ENCODE measurements at regions not wholly inside any gene's neighbourhood (a gene's known extent, or its start where the extent isn't known, plus 50 kb on each side); places are given as distances from the start of the nearest gene placed in this dataset.

DNA sequence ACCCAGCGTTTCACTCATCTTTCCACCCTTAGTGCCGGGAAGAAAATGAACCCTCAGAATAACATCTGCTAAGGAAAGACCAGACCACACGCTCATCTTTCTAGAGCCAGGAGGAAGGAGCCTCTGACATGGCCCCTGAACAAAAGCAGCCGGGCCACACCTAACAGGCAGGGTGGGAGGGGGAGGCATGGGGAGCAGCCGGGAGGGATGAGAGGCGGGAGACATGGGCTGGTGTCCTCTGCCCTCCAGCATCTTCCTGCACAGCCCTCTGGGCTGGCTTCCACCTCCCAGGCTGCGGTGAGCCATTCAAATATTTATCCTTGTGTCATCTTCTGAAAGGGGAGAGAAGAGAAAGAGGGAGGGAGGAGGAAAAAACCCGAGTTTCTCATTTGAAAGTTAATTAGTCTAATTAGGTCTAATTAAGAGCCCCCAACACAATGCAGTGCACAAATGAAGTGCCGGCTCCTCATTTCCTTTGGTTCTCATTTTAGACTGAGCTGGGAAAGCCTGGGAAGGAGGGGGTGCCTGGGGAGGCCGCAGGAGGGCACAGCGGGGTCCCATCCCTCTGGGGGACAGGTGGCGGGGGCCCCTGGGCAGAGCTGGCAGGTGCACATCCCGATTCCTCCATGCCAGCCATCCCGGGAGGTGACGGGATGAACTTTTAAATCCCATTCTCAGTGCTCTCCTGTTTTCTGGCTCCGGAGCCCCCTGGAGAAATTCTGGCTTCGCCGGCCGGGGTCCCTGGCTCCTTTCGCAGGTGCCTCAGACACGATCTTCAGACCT lies 90.5 kb downstream of the ENGASE start:
- DNase-seq = no peak

DNA sequence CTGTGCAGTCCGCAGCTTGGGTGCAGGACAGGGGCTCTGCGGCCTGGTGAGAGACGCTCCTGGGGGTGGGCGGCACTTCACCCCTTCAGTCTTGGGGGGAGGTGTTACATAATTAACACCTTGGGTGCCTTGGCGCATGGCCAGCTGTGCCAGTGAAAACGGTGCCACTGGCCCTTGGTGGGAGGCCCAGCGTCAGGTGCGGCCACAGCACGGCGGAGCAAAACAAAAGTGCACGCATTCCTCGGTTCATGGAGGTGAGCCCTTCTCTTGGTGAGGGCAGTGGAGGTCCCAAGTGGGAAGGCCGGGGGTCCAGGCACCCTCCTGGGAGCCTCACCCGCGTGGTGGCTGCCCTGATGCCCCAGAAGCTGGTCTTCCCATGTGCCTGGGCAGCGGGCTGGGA lies 89.8 kb downstream of the ENGASE start:
- DNase-seq = no peak

DNA sequence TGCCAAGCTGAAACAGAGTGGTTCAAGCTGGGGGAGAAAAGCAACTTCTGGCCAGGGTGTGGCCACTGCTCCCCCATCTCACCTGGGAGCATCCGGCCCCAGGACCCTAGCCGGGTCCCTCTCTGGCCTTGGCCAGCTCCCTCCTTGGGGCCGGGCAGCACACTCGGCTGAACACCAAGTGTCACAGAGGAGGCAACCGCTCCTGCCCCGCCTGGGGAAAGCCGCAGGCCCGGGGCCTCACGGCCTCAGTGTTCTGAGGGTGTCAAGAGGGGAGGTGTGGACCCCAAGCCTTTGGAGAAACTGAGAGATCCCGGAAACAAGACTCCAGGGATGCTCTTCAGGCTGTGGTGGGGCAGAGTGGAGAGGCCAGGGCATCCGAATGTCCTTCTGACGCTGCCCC lies 88.4 kb downstream of the ENGASE start:
- DNase-seq = no peak

DNA sequence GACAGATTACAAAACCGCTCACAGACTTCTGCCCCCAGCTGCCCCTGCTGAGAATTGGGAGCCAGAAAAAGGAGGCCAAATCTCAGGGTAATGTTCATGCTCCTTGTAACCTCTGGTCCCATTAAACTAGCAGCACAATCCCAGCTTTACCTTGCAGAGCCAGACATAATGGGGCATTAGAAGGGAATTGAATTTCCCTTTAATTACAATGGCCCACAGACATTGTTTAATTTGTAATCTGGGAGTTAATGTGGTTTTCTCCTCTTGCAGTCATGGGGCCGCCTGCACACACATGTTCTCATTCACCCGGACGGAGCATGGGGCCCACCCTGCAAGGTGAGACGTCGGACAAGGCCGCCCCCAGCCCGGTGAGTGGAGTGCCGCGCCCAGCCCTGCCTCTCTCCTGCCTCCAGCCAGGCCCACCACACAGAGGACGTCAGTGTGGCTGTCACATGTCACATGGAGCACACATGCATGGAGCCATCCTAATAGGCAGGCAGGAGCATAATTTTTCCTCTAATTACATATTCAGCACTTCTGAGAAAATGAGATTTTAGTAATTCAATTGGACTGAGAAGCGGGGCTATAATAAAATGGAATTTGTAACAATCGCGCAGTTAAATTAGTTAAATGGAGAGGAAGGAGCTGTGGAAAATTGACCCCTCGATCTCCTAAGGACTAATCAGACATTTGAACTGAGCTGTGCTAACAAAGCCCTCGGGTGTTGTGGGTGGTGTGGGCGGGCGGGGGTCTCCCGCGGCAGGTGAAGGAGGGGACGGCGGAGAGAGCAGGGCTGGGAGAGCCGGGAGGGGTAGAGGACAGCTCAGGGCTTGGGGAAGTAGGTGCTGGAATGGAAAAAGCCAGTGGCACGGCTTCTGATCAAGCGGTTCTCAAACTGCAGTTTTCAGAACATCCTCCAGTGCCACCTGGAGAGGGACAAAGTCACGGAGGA lies 87.7 kb downstream of the ENGASE start:
- no peak for DNase-seq

DNA sequence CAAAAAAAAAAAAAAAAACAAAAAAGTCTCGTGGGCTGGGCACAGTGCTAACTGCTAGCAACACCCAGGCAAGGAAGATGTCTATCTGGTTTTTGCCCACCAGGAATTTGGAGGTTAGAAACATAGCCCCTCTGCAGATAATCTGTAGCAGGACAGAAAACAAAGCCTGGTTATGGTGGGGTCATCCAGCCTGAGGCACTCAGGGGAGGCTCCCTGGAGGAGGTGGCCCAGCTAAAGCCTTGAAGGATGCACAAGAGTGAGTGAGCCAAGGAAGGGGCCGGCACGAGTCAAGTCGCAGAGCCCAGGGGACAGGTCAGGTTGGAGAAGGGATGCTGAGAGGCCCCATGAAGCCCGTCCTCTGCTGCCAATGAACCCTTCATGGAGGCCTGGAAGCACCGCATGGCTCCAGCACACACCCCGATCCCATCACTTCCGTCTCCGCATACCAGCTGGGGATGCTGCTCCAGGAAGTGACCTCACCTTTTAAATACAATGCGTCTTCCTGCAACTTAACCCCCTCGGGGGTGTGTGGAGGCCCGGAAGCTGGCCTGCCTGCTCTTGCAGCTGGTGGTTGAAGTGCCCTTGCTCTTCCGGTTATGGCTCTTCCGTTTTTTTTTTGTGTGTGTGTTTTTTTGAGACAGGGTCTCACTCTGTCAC lies 86.5 kb downstream of the ENGASE start:
- DNase-seq = peak; percentile 24

DNA sequence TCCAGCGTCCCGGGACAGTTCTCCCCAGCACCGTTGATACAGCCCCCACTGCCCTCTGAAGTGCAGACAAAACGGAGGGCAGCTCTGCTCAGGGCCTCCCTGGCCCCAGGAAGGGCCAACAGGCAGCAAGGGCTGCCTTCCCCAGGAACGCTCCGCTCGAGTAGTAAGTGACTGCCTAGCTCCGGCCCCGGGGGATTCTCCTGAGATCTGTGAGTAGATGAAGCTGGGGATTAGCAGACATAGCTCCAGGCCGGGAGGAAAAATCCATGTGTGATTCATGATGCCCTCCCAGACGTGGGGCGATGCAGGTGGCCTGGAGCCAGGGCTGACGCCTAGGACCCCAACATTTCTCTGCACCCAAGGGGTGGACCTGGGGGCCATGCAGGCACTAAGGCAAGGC lies 85.3 kb downstream of the ENGASE start:
- DNase-seq = no peak

DNA sequence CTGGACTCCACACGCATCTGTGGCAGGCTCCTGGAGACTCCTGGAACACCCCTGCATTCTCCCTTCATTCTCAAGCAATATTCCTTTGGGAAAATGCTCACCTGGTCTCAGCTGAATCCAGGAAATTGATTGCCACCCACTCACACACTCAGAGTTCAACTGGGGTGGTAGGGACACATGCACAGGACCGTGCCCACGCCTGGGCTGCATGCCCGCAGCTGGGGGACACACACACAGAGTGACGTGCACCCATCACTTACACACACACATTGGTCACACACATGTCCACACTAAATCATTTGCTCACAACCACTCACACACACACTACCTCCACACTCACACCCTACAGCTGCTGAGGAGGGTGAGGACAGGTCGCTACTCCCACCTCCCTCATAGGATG lies 84.8 kb downstream of the ENGASE start:
- DNase-seq = no peak

DNA sequence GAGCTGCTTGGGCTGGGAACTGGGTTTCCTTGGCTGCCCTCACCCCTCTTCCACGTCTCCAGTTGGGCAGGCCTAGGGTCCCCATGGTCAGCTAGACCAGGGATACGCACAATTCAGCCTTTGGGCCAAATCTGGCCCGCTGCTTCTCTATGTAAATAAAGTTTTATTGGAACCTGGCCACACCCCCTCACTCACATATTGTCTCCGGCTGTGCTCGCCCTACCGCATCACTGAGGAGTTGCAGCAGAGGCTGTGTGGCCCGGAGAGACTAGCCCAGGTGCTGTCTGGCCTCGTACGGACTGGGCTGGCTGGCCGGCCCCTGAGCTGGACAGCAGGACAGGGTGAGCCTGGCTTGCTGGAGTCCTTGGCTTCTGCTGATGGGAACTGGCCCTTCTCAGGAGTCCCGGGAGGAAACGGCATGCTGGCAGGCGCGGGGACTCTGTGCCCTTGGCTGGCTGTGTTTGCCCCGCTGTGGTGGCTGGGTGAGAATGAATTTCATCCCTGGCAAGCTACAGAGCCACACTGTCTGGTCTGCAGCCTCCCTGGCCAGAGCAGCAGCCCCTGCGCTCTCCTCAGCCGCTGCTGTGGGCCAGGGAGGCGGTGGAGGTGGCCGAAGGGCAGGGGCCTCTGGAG lies 82.0 kb downstream of the ENGASE start:
- DNase-seq = no peak

DNA sequence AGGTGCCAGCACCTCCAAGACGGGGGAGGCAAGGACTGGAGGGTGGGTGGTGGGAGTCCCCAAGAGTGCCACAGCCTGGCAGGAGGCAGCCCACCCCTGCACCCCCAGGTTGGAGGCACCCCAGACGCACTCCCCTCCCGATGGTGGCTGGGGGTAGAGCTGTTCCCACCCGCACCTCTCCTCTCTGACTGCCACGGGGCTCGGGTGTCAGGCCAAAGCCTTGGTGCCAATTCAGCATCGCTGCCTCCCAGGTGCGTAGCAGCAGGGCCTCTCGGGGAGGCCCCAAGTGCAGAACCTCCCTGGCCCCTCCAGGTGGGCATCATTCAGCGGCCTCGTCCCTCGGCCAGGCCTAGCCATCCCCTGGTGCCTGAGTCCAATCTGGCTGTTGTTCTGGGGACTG lies 81.1 kb downstream of the ENGASE start:
- no peak for DNase-seq

DNA sequence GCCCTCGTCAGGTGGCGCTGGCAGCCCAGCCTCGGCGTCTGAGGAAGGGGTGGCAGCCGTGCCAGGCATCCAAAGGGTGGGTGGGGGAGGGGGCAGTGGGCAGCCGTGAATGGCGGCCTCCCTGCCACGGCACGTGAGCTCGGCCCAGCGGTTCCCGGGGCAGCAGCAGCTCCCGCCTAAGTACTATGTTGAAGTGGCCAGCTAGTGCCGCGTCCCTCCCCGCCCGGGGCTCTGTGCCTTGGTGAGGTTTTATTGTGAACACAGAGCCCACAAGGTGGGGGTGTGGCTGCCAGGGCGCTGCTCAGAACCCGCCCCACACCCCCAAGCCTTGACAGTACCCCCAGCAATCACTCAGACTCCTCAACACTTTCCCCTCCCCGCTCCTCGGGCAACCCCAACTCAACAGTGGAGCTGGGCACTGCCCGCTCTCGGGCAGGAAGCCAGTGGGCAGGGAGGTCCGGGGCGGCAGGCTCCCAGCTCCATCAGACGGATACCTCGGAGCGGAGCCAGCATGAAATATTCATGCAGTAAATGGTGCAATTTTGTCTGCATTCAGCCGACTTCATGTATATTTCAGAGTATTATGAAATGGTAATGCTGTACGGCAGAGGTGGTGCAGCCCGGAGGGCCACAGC lies 80.4 kb downstream of the ENGASE start:
- DNase-seq = no peak

DNA sequence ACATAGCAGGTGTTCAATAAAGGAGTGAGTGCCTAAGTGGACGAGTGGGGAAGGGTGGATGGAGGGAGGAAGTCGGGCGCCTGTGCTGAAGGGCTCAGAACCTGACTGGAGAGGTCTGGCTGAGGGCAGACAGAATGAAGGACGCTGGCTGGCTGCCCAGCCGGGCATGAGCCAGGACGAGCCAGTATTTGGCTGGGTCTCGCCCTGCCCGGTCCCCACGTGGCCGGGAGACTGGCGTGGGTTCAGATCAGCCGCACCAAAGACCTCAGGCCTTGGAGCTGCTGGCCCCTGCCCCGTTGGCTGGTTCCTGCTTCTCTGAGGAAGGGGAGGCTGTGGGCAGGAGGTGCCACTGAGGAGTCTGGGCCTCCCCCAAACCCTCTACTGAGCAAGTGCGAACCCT lies 79.8 kb downstream of the ENGASE start:
- DNase-seq = no peak

DNA sequence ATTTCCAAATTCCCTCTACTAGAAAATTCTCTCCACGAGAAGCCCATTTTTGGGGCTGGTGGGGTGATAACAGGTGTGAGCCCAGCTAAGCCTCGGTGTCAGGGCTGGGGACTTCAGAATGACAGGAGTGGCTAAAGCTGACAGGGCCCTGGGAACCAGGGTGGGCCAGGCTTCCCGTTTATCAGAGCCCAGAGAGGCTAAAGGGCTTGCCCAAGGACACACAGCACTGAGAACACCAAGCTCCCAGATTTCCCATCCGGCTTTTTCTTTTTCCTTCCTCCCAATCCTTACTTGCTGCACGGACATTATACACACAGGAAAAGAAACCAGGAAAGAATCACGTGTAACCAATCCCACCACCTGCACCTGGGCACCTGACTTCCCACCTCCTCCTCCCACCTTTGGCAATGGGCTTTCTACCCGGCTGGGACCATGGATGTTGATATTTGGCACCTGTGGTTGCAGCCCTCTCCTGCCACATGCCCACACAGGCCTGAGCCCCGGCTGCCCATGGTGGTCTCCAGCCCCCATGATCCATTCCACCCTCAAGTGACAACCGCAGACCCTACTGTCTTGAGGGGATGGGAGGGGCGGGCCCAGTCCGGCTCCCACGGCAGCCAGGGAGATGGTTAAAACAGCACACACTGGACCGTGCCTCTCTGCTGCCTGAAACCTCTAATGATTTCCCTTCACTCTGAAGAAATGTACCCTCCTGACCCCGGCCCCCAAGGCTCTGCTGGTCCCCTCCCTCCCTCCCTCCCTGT lies 78.9 kb downstream of the ENGASE start:
- no peak for DNase-seq

DNA sequence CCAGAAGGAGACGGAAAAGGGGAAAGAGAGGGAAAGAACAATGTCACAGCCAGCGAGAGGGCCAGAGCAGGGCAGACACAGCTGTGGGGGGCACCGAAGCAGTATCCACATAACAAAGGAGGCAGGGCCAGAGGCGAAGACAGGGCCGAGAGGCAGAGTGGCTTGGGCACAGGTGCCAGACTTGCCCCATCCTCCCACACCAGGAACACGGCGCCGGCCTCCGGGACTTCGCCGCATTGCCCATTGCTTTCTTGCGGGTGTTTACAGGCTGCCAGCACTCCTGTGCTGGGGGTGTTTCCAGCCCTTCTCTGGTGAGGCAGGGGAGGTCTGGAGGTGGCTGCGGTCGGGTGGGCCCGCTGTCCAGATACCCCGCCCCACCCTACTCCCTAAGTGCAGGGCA lies 78.0 kb downstream of the ENGASE start:
- no peak for DNase-seq

DNA sequence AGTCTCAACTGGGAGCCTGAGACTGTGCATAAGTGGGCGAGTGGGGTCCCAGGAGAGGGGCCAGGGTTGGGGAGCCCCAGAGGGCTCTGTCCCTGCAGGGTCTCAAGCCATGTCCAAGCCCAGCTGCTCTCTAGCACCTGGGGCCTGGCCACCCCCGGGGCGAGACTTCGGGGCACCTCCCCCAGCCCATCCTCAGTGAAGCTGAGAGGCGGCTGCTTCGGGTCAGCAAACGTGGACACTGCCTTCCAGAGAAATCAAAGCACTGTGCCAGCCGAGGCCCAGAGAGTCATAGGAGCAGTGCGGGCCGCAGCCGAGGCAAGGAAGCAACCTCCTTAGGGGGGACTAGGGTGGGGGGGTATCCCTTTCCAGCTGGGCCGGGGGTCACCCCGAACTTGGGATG lies 77.5 kb downstream of the ENGASE start:
- no peak for DNase-seq

DNA sequence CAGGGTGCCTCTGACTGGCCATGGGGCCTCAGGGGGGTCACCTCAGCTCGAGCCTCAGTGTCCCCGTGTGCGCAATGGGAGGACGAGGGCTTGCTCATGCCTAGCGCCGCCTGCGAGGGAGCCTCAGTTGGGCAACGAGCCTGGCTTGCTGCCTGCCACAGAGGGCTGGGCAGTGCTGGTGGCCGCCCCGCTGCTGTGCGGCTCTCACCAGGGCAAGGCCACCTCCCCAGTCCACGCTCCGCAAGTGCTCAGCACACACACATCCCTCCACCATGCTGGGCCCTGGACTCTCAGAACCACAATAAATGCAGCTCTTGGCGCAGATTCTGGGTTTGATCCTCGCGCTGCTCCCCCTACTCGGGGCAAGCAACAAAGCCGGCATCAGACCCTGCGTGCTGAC lies 76.2 kb downstream of the ENGASE start:
- no peak for DNase-seq

DNA sequence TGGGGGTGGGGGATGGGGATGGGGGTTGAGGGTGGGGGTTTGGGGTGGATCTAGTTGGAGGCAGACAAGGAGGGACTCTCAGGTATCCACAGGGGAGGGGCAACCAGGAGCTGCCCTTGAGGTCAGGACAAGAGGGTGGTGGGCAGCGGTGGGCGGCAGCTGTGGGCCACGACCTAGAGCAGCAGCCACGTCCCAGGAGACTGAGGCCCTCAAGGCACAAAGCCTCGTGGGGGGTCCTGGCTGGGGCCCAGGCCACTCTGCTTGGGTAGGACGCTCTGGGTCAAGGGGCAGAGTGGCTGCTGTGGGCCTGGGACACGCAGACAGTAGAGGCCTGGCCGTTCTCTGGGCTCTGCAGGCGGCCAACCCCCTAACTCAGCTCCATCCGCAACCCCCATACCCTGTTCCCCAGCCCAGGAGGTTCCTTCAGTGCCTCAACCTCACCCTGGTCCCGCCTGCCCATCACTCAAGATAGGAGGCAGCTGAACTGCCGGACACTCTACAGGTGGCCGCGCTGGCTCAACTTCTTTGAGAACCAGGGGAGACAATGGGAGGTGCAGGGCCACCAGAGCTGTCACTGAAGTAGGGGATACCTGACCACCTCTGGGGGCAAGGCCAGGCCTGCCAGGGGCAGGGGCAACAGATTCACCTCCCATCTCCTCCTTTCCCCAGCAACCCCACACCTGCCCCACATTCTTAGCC lies 75.6 kb downstream of the ENGASE start:
- DNase-seq = no peak

DNA sequence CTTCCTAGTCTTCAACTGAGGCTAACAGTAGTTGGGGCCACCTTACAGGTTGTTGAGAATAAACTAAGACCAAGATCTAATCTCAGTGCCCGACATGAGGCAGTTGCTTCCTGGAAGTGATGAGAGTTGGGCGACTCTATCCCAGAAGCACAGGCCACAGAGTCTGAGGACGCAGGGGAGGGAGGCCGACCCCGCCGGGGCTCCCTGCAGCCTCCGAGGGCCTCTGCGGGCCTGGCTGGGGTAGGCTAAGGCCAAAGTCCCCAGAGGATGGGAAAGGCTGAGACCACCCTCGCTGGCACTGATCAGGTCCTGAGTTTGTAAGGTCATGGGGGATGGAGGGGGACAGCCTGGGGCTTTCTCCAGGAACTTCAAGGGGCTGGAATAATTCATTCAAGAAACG lies 74.0 kb downstream of the ENGASE start:
- DNase-seq = no peak

DNA sequence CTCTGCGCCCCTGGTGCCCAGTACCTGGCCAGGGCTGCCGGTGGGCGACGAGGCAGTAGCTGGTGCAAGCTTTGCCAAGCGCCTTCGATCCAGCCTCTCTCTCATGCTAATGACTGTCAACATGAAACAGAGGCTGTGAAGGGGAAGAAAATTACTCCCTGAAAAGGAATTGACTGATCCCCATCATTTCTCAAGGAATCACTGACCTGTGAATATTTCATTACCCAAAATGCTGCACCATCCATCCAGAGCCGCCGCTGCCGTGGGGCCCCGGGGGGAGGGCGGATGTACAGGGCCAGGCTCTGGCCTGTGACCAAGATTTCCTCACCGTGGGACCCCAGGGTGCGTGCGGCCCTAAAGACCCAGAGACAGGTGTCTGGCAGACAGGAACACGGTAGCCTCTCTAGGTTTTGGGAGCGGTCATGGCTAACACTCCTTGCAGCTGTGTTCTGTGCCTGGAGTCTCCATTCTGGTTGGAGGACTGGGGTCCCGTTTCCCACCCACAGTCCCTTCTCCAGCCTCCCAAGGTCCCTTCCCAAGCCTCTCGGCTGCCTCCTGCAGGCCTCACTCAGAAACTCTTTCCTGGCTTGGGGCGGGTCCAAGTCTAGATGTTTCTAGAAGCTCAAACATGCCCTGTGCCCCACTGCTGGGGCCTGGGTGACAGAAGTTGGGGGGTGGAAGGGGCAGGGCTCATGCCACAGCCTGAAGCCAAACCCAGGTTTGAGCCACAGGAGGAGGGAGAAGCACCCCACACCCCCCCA lies 73.3 kb downstream of the ENGASE start:
- DNase-seq = no peak

DNA sequence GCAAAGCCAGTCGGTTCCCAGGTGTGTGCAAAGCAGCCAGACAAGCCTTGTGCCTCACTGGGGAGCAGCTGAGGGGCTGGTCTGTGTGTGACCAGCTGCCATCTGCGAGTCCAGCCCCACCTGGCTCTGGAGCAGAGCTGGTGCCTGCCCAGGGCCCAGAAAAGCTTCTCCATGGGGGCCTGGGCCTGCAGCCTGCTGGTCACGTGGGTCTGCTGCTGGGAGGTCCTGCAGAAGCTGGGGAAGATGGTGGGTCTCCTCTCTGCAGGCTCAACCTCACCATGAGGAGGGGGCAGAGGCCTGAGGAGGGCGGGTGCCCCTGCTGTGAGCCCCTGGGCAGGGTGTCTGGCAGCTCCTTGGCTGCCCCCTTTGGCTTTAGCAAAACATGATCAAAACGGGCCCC lies 71.9 kb downstream of the ENGASE start:
- DNase-seq = no peak

DNA sequence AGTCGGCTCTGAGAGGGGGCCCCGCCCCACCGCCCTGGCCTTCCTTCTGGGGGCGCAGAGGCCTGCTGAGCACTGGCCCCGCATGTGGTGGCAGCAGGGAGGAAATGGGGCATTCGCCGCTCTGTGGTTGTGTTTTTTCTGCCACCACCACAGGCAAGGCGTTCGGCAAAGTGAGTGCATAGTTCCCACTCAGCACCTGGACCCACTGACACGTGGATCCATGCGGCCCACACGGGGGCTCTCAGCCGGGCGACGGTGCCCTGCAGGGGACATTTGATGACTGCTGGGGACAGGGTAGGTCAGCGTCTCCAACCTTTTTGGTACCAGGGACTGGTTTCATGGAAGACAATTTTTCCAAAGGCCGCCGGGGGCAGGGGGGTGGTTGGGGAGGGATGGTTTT lies 70.9 kb downstream of the ENGASE start:
- DNase-seq = no peak
